Sigmoid colon (tissue), 6 donors: ENCODE measurements at regions not wholly inside any gene's neighbourhood (a gene's known extent, or its start where the extent isn't known, plus 50 kb on each side); places are given as distances from the start of the nearest gene placed in this dataset.

Source experiments
- DNase-seq: peaks from one replicate; pipeline ENCODE4 v3.0.0-alpha.2; 2019
- H3K27ac ChIP-seq, 4 donors: fragments of 200-600 bp; sonication (generic); one replicate each; pipeline ENCODE4 v1.5.1; 2016 to 2019; ENCODE audit warnings: mild to moderate bottlenecking in 1 of 4
- H3K27me3 ChIP-seq, 3 donors: fragments of 200-600 bp; sonication (generic); one replicate each; pipeline ENCODE4 v1.5.1; 2019; ENCODE audit warnings: mild to moderate bottlenecking in 1 of 3
- H3K36me3 ChIP-seq, 4 donors: fragments of 200-600 bp; sonication (generic); one replicate each; pipeline ENCODE4 v1.5.1; 2016 to 2019
- H3K4me1 ChIP-seq, 4 donors: fragments of 200-600 bp; sonication (generic); one replicate each; pipeline ENCODE4 v1.5.1; 2017 to 2019
- H3K4me3 ChIP-seq, 4 donors: fragments of 200-600 bp; sonication (generic); one replicate each; pipeline ENCODE4 v1.5.1; 2017 to 2019; ENCODE audit warnings: mild to moderate bottlenecking in 2 of 4, moderate library complexity in 1 of 4
- H3K9me3 ChIP-seq, 4 donors: fragments of 200-600 bp in 3 of 4; sonication (generic) in 3 of 4; one replicate each; pipeline versions ENCODE4 v1.5.1 to v1.6.1; 2013 to 2019
- CTCF ChIP-seq, 4 experiments: fragments of 450-650 bp in 3 of 4; fragments of 200-600 bp in 1 of 4; IDR thresholded peaks; one replicate each; pipeline ENCODE4 v1.5.1; 2016 to 2019; ENCODE audit warnings: antibody characterized with exemption in 4 of 4, mild to moderate bottlenecking in 3 of 4, moderate library complexity in 2 of 4
- EP300 ChIP-seq, 4 donors: sonication (generic); formaldehyde crosslinking; IDR thresholded peaks; one replicate each; pipeline ENCODE4 v1.6.1; 2017; ENCODE audit warnings: antibody characterized with exemption in 4 of 4
- POLR2A ChIP-seq, 2 donors: fragments of 450-650 bp; IDR thresholded peaks; one replicate each; pipeline ENCODE4 v1.6.1; 2016; ENCODE audit warnings: antibody characterized with exemption in 2 of 2, mild to moderate bottlenecking in 2 of 2, moderate library complexity in 2 of 2
- POLR2AphosphoS5 ChIP-seq, 4 donors: sonication (generic); formaldehyde crosslinking; IDR thresholded peaks; one replicate each; pipeline ENCODE4 v1.6.1; 2017; ENCODE audit warnings: antibody characterized with exemption in 4 of 4
- WGBS, 2 donors: extraction: QIAGEN DNeasy Blood & Tissue Kit; methylation state at CpG; one replicate each; pipeline ENCODE4 v1.1.7; 2013; 5-methylcytosine and 5-hydroxymethylcytosine counted together
- intact Hi-C: fragments of 100-400 bp; cut with DNase I; formaldehyde crosslinking; loops from one replicate; pipeline ENCODE4 v1.15.1; 2023
- donor health status: healthy with polysubstance abuse.
- donor health status: healthy.

GRCh38 chr12:67909091-67909531 is 80.1 kb upstream of the IFNG-AS1 start:
- no peaks in the 10 kb centered on the region for H3K27me3 ChIP-seq
- intact Hi-C loops = no loop called here
- no peak for TF ChIP-seq POLR2AphosphoS5 (IDR thresholded peaks at IDR 0.05)
- TF ChIP-seq POLR2A (IDR thresholded peaks at IDR 0.05) = no peak
- no peak for TF ChIP-seq CTCF (IDR thresholded peaks at IDR 0.05)
- TF ChIP-seq EP300 (IDR thresholded peaks at IDR 0.05) = no peak
- 73 to 84% methylated on average over 4 of the region's 4 CpGs for WGBS, 2 donors
- peak overlapping the region in 2 of 4 donors; percentile 14 to 55 for H3K27ac ChIP-seq
- DNase-seq = no peak
- no peaks in the 10 kb centered on the region for H3K36me3 ChIP-seq
- no peaks in the 10 kb centered on the region for H3K9me3 ChIP-seq
- H3K4me3 ChIP-seq = no peak overlapping the region
- peaks cover 0 to 30% (median 21%) of the 10 kb centered on the region in 4 donors for H3K4me1 ChIP-seq

- H3K27me3 ChIP-seq = no peaks in the 10 kb centered on the region
- no peak for DNase-seq
- peak overlapping the region in 2 of 4 donors; percentile 14 to 55 for H3K27ac ChIP-seq
- intact Hi-C loops = no loop called here
- no peaks in the 10 kb centered on the region for H3K36me3 ChIP-seq
- H3K9me3 ChIP-seq = no peaks in the 10 kb centered on the region
- TF ChIP-seq POLR2AphosphoS5 (IDR thresholded peaks at IDR 0.05) (no peak), CTCF (IDR thresholded peaks at IDR 0.05) (no peak), EP300 (IDR thresholded peaks at IDR 0.05) (no peak), POLR2A (IDR thresholded peaks at IDR 0.05) (no peak)
- peaks cover 0 to 30% (median 21%) of the 10 kb centered on the region in 4 donors for H3K4me1 ChIP-seq
- WGBS, 2 donors = 77 to 88% methylated on average over 2 of the region's 2 CpGs
- no peak overlapping the region for H3K4me3 ChIP-seq
These were observed 79.6 kb upstream of the IFNG-AS1 start for GRCh38 chr12:67909681-67910080.

GRCh38 chr12:67910360-67911274 is 78.6 kb upstream of the IFNG-AS1 start:
- intact Hi-C loops = no loop called here
- H3K27me3 ChIP-seq = no peaks in the 10 kb centered on the region
- no peaks in the 10 kb centered on the region for H3K36me3 ChIP-seq
- H3K4me3 ChIP-seq = no peak overlapping the region
- peak overlapping the region; percentile 37 to 75 (median 54) for H3K27ac ChIP-seq
- WGBS, 2 donors = 79 to 81% methylated on average over 14 of the region's 14 CpGs
- no peaks in the 10 kb centered on the region for H3K9me3 ChIP-seq
- DNase-seq = no peak
- no peak for TF ChIP-seq POLR2AphosphoS5 (IDR thresholded peaks at IDR 0.05)
- no peak for TF ChIP-seq EP300 (IDR thresholded peaks at IDR 0.05)
- H3K4me1 ChIP-seq = peaks cover 0 to 30% (median 21%) of the 10 kb centered on the region in 4 donors

- Histone ChIP-seq H3K36me3 (no peaks in the 10 kb centered on the region), H3K4me1 (peaks cover 0 to 30% (median 21%) of the 10 kb centered on the region in 4 donors), H3K9me3 (no peaks in the 10 kb centered on the region), H3K27me3 (no peaks in the 10 kb centered on the region), H3K4me3 (no peak overlapping the region), H3K27ac (peak overlapping the region; percentile 37 to 75 (median 54))
- WGBS, 2 donors = 93% methylated on average over 5 of the region's 5 CpGs
- intact Hi-C loops = no loop called here
- TF ChIP-seq CTCF (IDR thresholded peaks at IDR 0.05) = no peak
- no peak for TF ChIP-seq POLR2A (IDR thresholded peaks at IDR 0.05)
- TF ChIP-seq EP300 (IDR thresholded peaks at IDR 0.05) = no peak
- peak in 2 of 4 donors; percentile 7 to 13 for TF ChIP-seq POLR2AphosphoS5 (IDR thresholded peaks at IDR 0.05)
- DNase-seq = no peak
These were observed 78.0 kb upstream of the IFNG-AS1 start for GRCh38 chr12:67911275-67911600.

GRCh38 chr12:67911789-67912188 is 77.5 kb upstream of the IFNG-AS1 start:
- no peak overlapping the region for H3K4me3 ChIP-seq
- intact Hi-C loops = no loop called here
- no peaks in the 10 kb centered on the region for H3K27me3 ChIP-seq
- WGBS, 2 donors = 82 to 84% methylated on average over 3 of the region's 3 CpGs
- H3K9me3 ChIP-seq = no peaks in the 10 kb centered on the region
- H3K27ac ChIP-seq = peak overlapping the region; percentile 37 to 75 (median 54)
- TF ChIP-seq POLR2AphosphoS5 (IDR thresholded peaks at IDR 0.05) (no peak), EP300 (IDR thresholded peaks at IDR 0.05) (no peak), CTCF (IDR thresholded peaks at IDR 0.05) (no peak), POLR2A (IDR thresholded peaks at IDR 0.05) (no peak)
- H3K4me1 ChIP-seq = peaks cover 0 to 30% (median 21%) of the 10 kb centered on the region in 4 donors
- no peak for DNase-seq
- H3K36me3 ChIP-seq = no peaks in the 10 kb centered on the region
